ENCODE measurements at regions not wholly inside any gene's neighbourhood (a gene's known extent, or its start where the extent isn't known, plus 50 kb on each side); places are given as distances from the start of the nearest gene placed in this dataset.

DNA sequence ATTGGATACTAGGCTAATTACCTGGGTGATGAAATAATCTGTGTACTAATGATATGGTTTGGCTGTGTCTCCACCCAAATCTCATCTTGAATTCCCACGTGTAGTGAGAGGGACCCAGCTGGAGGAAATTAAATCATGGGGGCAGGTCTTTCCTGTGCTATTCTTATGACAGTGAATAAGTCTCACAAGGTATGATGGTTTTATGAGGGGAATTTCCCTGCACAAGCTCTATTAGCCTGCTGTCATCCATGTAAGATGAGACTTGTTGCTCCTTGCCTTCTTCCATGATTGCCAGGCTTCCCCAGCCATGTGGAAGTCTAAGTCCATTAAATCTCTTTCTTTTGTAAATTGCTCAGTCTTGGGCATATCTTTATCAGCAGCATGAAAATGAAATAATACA, 394.1 kb upstream of the SYT4 start:
- Histone ChIP-seq H3K4me3 (replicated peaks; ENCODE audit: insufficient read depth, low read length) (no peak overlapping the region), H3K27ac (replicated peaks) (no peak overlapping the region), H3K27me3 (ENCODE audit: insufficient read depth, poor library complexity, severe bottlenecking) (no peaks in the 10 kb centered on the region)
- TF ChIP-seq, protein P1, sequence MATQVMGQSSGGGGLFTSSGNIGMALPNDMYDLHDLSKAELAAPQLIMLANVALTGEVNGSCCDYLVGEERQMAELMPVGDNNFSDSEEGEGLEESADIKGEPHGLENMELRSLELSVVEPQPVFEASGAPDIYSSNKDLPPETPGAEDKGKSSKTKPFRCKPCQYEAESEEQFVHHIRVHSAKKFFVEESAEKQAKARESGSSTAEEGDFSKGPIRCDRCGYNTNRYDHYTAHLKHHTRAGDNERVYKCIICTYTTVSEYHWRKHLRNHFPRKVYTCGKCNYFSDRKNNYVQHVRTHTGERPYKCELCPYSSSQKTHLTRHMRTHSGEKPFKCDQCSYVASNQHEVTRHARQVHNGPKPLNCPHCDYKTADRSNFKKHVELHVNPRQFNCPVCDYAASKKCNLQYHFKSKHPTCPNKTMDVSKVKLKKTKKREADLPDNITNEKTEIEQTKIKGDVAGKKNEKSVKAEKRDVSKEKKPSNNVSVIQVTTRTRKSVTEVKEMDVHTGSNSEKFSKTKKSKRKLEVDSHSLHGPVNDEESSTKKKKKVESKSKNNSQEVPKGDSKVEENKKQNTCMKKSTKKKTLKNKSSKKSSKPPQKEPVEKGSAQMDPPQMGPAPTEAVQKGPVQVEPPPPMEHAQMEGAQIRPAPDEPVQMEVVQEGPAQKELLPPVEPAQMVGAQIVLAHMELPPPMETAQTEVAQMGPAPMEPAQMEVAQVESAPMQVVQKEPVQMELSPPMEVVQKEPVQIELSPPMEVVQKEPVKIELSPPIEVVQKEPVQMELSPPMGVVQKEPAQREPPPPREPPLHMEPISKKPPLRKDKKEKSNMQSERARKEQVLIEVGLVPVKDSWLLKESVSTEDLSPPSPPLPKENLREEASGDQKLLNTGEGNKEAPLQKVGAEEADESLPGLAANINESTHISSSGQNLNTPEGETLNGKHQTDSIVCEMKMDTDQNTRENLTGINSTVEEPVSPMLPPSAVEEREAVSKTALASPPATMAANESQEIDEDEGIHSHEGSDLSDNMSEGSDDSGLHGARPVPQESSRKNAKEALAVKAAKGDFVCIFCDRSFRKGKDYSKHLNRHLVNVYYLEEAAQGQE (IDR thresholded peaks at IDR 0.05; ENCODE audit: insufficient replicate concordance, low read depth), result no peak
- TF ChIP-seq, protein P2, sequence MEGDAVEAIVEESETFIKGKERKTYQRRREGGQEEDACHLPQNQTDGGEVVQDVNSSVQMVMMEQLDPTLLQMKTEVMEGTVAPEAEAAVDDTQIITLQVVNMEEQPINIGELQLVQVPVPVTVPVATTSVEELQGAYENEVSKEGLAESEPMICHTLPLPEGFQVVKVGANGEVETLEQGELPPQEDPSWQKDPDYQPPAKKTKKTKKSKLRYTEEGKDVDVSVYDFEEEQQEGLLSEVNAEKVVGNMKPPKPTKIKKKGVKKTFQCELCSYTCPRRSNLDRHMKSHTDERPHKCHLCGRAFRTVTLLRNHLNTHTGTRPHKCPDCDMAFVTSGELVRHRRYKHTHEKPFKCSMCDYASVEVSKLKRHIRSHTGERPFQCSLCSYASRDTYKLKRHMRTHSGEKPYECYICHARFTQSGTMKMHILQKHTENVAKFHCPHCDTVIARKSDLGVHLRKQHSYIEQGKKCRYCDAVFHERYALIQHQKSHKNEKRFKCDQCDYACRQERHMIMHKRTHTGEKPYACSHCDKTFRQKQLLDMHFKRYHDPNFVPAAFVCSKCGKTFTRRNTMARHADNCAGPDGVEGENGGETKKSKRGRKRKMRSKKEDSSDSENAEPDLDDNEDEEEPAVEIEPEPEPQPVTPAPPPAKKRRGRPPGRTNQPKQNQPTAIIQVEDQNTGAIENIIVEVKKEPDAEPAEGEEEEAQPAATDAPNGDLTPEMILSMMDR (IDR thresholded peaks at IDR 0.05; ENCODE audit: insufficient read depth, low read length), result no peak
- no peak for TF ChIP-seq GABPA (IDR thresholded peaks at IDR 0.05; ENCODE audit: low read depth)
- TF ChIP-seq SPI1 (IDR thresholded peaks at IDR 0.05; ENCODE audit: borderline replicate concordance, low read depth), result no peak
- TF ChIP-seq POLR2AphosphoS5 (IDR thresholded peaks at IDR 0.05; ENCODE audit: low read depth), result no peak
- DNase-seq (ENCODE audit: low read depth in 1 of 2, low spot score in 1 of 2), result no peak

DNA sequence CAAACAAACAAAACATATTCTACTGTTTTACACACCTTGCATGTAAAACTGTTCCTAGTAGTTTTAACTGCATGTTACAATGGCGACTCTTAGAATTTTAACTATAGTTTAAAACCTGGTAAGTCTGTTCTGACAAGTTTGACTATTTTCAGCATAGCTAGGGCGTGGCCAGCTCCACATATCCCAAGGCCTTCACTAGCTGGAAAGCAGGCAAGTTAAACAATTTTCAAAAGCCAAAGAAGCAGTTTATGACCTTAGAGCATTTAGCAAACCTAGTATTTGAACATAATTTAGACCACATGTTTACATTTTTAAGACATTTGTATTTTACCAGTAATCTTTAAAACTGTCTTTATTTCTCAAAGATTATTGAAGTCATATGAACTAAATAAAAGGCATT, 402.8 kb upstream of the SYT4 start:
- TF ChIP-seq GABPA (IDR thresholded peaks at IDR 0.05; ENCODE audit: low read depth) (no peak), POLR2AphosphoS5 (IDR thresholded peaks at IDR 0.05; ENCODE audit: low read depth) (no peak), SPI1 (IDR thresholded peaks at IDR 0.05; ENCODE audit: borderline replicate concordance, low read depth) (no peak)
- TF ChIP-seq, protein P2 (IDR thresholded peaks at IDR 0.05; ENCODE audit: insufficient read depth, low read length), result no peak
- TF ChIP-seq, protein P1 (IDR thresholded peaks at IDR 0.05; ENCODE audit: insufficient replicate concordance, low read depth), result no peak
- H3K27me3 ChIP-seq (ENCODE audit: insufficient read depth, poor library complexity, severe bottlenecking), result no peaks in the 10 kb centered on the region
- no peak for DNase-seq (ENCODE audit: low read depth in 1 of 2, low spot score in 1 of 2)

DNA sequence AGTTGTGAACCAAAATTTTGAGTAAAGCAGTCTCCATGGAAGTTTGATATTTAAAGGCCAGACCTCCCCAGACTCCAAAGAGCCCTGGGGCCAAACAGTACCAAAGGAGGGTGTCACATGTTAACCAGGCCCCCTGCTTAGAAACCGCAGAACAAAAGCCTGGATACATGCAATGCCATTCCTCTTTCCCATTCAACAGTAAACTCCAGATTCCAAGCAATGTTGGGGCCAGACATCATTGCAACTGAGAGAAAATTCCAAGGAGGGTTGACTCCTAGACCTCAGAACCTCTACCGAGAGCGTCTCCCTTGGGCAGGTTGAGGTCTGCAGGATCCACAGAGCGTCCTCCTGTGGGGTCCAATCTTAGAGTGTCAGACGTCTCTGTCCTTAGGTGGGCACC, 404.4 kb upstream of the SYT4 start:
- no peak overlapping the region for H3K4me3 ChIP-seq (replicated peaks; ENCODE audit: insufficient read depth, low read length)
- no peaks in the 10 kb centered on the region for H3K27me3 ChIP-seq (ENCODE audit: insufficient read depth, poor library complexity, severe bottlenecking)
- H3K27ac ChIP-seq (replicated peaks), result no peak overlapping the region
- TF ChIP-seq GABPA (IDR thresholded peaks at IDR 0.05; ENCODE audit: low read depth) (no peak), POLR2AphosphoS5 (IDR thresholded peaks at IDR 0.05; ENCODE audit: low read depth) (no peak), SPI1 (IDR thresholded peaks at IDR 0.05; ENCODE audit: borderline replicate concordance, low read depth) (no peak)
- TF ChIP-seq, protein P2 (IDR thresholded peaks at IDR 0.05; ENCODE audit: insufficient read depth, low read length), result no peak
- TF ChIP-seq, protein P1 (IDR thresholded peaks at IDR 0.05; ENCODE audit: insufficient replicate concordance, low read depth), result no peak
- DNase-seq (ENCODE audit: low read depth in 1 of 2, low spot score in 1 of 2), result no peak

More for the DNA sequence above, 402.8 kb upstream of the SYT4 start:
- Histone ChIP-seq H3K4me3 (replicated peaks; ENCODE audit: insufficient read depth, low read length) (no peak overlapping the region), H3K27ac (replicated peaks) (no peak overlapping the region)

Data from HL-60 (cell line).